ENCODE measurements at regions not wholly inside any gene's neighbourhood (a gene's known extent, or its start where the extent isn't known, plus 50 kb on each side); places are given as distances from the start of the nearest gene placed in this dataset.

GRCh38 chr16:79949417-79949816, 348.9 kb upstream of the MAF start:
- no peak for TF ChIP-seq GATA2 (IDR thresholded peaks at IDR 0.05; ENCODE audit: low read depth, low read length)
- no peak for TF ChIP-seq GATA3 (IDR thresholded peaks at IDR 0.05; ENCODE audit: low read depth, low read length)
